ENCODE measurements at regions not wholly inside any gene's neighbourhood (a gene's known extent, or its start where the extent isn't known, plus 50 kb on each side); places are given as distances from the start of the nearest gene placed in this dataset.
A peak's percentile ranks its signal among the peaks of the same experiment; 100 is the strongest.

DNA sequence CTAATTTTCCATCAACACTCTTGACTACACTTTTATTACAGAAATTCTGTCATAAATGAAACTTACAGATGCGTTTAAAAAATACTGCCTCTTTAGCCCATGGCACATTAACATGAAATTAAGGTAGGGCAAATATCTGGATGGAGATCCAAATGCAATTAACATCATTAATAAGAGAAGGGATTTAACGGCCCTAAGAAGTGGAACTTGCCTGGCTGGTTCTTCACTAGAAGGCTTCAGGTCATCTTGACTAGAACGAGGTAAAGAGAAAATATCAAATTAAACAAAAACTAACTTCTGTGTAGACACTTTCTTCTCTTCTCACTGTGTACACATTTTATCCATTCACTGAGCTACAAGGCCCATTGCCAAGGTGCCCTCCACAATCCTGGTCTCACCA lies 1093.4 kb downstream of the EFNB2 start:
- no peak overlapping the region for H3K9ac ChIP-seq (ENCODE audit: low read depth, low read length)
- H3K79me2 ChIP-seq (ENCODE audit: insufficient read depth, low read length): no peaks in the 10 kb centered on the region
- no peak overlapping the region for H2AFZ ChIP-seq (ENCODE audit: low read depth, low read length)
- no peaks in the 10 kb centered on the region for H3K36me3 ChIP-seq (ENCODE audit: insufficient read depth, low read length)
- H4K20me1 ChIP-seq (ENCODE audit: insufficient read depth, low read length): no peaks in the 10 kb centered on the region
- H3K4me2 ChIP-seq (ENCODE audit: insufficient read depth, low read length): no peak overlapping the region
- no peak for TF ChIP-seq EZH2 (IDR thresholded peaks at IDR 0.05; ENCODE audit: borderline replicate concordance, low read depth, low read length, severe bottlenecking)
- TF ChIP-seq CTCF (IDR thresholded peaks at IDR 0.05; ENCODE audit: borderline replicate concordance, extremely low read depth, low read length, poor library complexity, severe bottlenecking): no peak
- DNase-seq (no peak), ATAC-seq (ENCODE audit: insufficient read depth, low read depth) (no peak)
- no peak overlapping the region for H3K4me3 ChIP-seq (ENCODE audit: low read depth in 1 of 2, low read length in 2 of 2)
- no peaks in the 10 kb centered on the region for H3K27me3 ChIP-seq (ENCODE audit: insufficient read depth, low read length, poor library complexity)
- H3K4me1 ChIP-seq (ENCODE audit: insufficient read depth, low read length): peaks cover 20% of the 10 kb centered on the region
- no peaks in the 10 kb centered on the region for H3K9me3 ChIP-seq (ENCODE audit: insufficient read depth, low read length, severe bottlenecking)
- no peak overlapping the region for H3K27ac ChIP-seq (ENCODE audit: low read length)

GRCh38 chr13:105441051-105441750 lies 1094.3 kb downstream of the EFNB2 start:
- Histone ChIP-seq H3K4me1 (ENCODE audit: insufficient read depth, low read length) (peaks cover 13% of the 10 kb centered on the region), H3K27me3 (ENCODE audit: insufficient read depth, low read length, poor library complexity) (no peaks in the 10 kb centered on the region), H2AFZ (ENCODE audit: low read depth, low read length) (no peak overlapping the region), H3K36me3 (ENCODE audit: insufficient read depth, low read length) (no peaks in the 10 kb centered on the region), H3K4me2 (ENCODE audit: insufficient read depth, low read length) (no peak overlapping the region), H3K4me3 (ENCODE audit: low read depth in 1 of 2, low read length in 2 of 2) (no peak overlapping the region), H3K79me2 (ENCODE audit: insufficient read depth, low read length) (no peaks in the 10 kb centered on the region), H3K9ac (ENCODE audit: low read depth, low read length) (no peak overlapping the region), H3K9me3 (ENCODE audit: insufficient read depth, low read length, severe bottlenecking) (no peaks in the 10 kb centered on the region), H4K20me1 (ENCODE audit: insufficient read depth, low read length) (no peaks in the 10 kb centered on the region), H3K27ac (ENCODE audit: low read length) (no peak overlapping the region)
- TF ChIP-seq CTCF (IDR thresholded peaks at IDR 0.05; ENCODE audit: borderline replicate concordance, extremely low read depth, low read length, poor library complexity, severe bottlenecking) (no peak), EZH2 (IDR thresholded peaks at IDR 0.05; ENCODE audit: borderline replicate concordance, low read depth, low read length, severe bottlenecking) (no peak)
- DNase-seq (no peak), ATAC-seq (ENCODE audit: insufficient read depth, low read depth) (no peak)

DNA sequence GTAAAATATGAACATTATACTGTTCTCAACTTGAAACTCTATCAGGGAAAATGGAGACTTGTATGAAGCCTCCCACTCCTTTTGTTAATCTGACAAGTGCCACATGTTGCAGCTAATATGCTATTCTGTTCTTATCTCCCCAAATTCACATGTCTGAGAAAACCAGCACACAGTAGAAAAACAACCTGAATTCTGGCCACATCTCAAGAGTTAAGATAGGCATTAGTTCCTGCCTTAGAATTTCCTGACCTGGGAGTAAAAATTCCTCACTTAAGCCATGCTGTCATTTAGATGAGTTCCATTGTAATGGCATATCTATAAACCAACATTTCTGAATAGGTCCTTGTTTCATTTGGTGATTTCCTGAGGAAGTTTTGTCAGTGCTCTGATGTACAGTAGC lies 1098.5 kb downstream of the EFNB2 start:
- Histone ChIP-seq H3K4me2 (ENCODE audit: insufficient read depth, low read length) (no peak overlapping the region), H3K27ac (ENCODE audit: low read length) (no peak overlapping the region), H3K9me3 (ENCODE audit: insufficient read depth, low read length, severe bottlenecking) (no peaks in the 10 kb centered on the region), H4K20me1 (ENCODE audit: insufficient read depth, low read length) (no peaks in the 10 kb centered on the region), H3K4me3 (ENCODE audit: low read depth in 1 of 2, low read length in 2 of 2) (no peak overlapping the region), H3K4me1 (ENCODE audit: insufficient read depth, low read length) (0 out of 2 replicates have a peak, but pooled peaks cover 3% of the 10 kb centered on the region), H3K36me3 (ENCODE audit: insufficient read depth, low read length) (no peaks in the 10 kb centered on the region), H3K9ac (ENCODE audit: low read depth, low read length) (no peak overlapping the region), H3K27me3 (ENCODE audit: insufficient read depth, low read length, poor library complexity) (no peaks in the 10 kb centered on the region), H3K79me2 (ENCODE audit: insufficient read depth, low read length) (no peaks in the 10 kb centered on the region), H2AFZ (ENCODE audit: low read depth, low read length) (peak overlapping the region; percentile 33; the same call in 1 of the 2 replicates)
- TF ChIP-seq CTCF (IDR thresholded peaks at IDR 0.05; ENCODE audit: borderline replicate concordance, extremely low read depth, low read length, poor library complexity, severe bottlenecking) (no peak), EZH2 (IDR thresholded peaks at IDR 0.05; ENCODE audit: borderline replicate concordance, low read depth, low read length, severe bottlenecking) (no peak)
- ATAC-seq (ENCODE audit: insufficient read depth, low read depth) (no peak), DNase-seq (no peak)
